Liver (tissue), 8 donors: ENCODE measurements at regions not wholly inside any gene's neighbourhood (a gene's known extent, or its start where the extent isn't known, plus 50 kb on each side); places are given as distances from the start of the nearest gene placed in this dataset.

Experiments used
- DNase-seq: peaks from one replicate; pipeline ENCODE4 v3.0.0-alpha.2; 2017; ENCODE audit warnings: low spot score
- H3K27ac ChIP-seq, 2 donors: one replicate each; pipeline ENCODE4 v1.7.0; 2013; ENCODE audit warnings: inconsistent platforms in 2 of 2, low read length in 2 of 2, control low read depth in 1 of 2, low read depth in 1 of 2, mild to moderate bottlenecking in 1 of 2
- H3K27me3 ChIP-seq, 4 donors: one replicate each; pipeline versions ENCODE4 v1.6.1 to v1.7.0; 2013; ENCODE audit warnings: low read length in 3 of 4, inconsistent platforms in 1 of 4, mild to moderate bottlenecking in 1 of 4, moderate library complexity in 1 of 4; ENCODE audit not compliant: control insufficient read depth in 4 of 4, insufficient read depth in 4 of 4
- H3K36me3 ChIP-seq, 4 donors: one replicate each; pipeline versions ENCODE4 v1.6.1 to v1.7.0; 2013; ENCODE audit warnings: low read length in 3 of 4, mild to moderate bottlenecking in 3 of 4, low read depth in 1 of 4, moderate library complexity in 1 of 4; ENCODE audit not compliant: control insufficient read depth in 4 of 4, insufficient read depth in 3 of 4
- H3K4me1 ChIP-seq, 4 donors: one replicate each; pipeline versions ENCODE4 v1.6.1 to v1.7.0; 2013; ENCODE audit warnings: low read length in 3 of 4, mild to moderate bottlenecking in 3 of 4, moderate library complexity in 1 of 4; ENCODE audit not compliant: control insufficient read depth in 4 of 4, insufficient read depth in 4 of 4
- H3K4me3 ChIP-seq, 3 donors: one replicate each; pipeline versions ENCODE4 v1.6.1 to v1.7.0; 2013; ENCODE audit warnings: low read length in 3 of 3, control low read depth in 1 of 3, low read depth in 1 of 3, mild to moderate bottlenecking in 1 of 3
- H3K9ac ChIP-seq, 2 donors: one replicate each; pipeline ENCODE4 v1.7.0; 2013; ENCODE audit warnings: low read length in 2 of 2, mild to moderate bottlenecking in 2 of 2, moderate library complexity in 2 of 2, control low read depth in 1 of 2, low read depth in 1 of 2
- H3K9me3 ChIP-seq, 4 donors: one replicate each; pipeline versions ENCODE4 v1.6.1 to v1.7.0; 2013; ENCODE audit warnings: low read length in 3 of 4; ENCODE audit not compliant: control insufficient read depth in 4 of 4
- EGR1 ChIP-seq, 2 donors: IDR thresholded peaks; 2 replicates each; pipeline ENCODE4 v1.6.1; 2016 to 2018; ENCODE audit warnings: antibody characterized with exemption in 2 of 2, low read depth in 2 of 2
- FOXA1 ChIP-seq: IDR thresholded peaks from 2 replicates; pipeline ENCODE4 v1.6.1; 2016; ENCODE audit warnings: antibody characterized with exemption
- FOXA2 ChIP-seq: IDR thresholded peaks from 2 replicates; pipeline ENCODE4 v1.6.1; 2016; ENCODE audit warnings: antibody characterized with exemption
- GABPA ChIP-seq, 2 donors: IDR thresholded peaks in 1 of 2; conservative IDR thresholded peaks in 1 of 2; 2 replicates each; pipeline ENCODE4 v1.6.1; 2016; ENCODE audit warnings: antibody characterized with exemption in 2 of 2, mild to moderate bottlenecking in 1 of 2, moderate library complexity in 1 of 2
- HNF4A ChIP-seq, 2 donors: conservative IDR thresholded peaks; 2 replicates each; pipeline ENCODE4 v1.6.1; 2016; ENCODE audit warnings: antibody characterized with exemption in 2 of 2, mild to moderate bottlenecking in 2 of 2
- HNF4G ChIP-seq: IDR thresholded peaks from 2 replicates; pipeline ENCODE4 v1.6.1; 2016; ENCODE audit warnings: antibody characterized with exemption
- JUND ChIP-seq, 2 donors: IDR thresholded peaks; 2 replicates each; pipeline ENCODE4 v1.6.1; 2016; ENCODE audit warnings: antibody characterized with exemption in 2 of 2
- NR2F2 ChIP-seq: IDR thresholded peaks from 2 replicates; pipeline ENCODE4 v1.6.1; 2016; ENCODE audit warnings: antibody characterized with exemption
- RAD21 ChIP-seq, 2 donors: IDR thresholded peaks; 2 replicates each; pipeline ENCODE4 v1.6.1; 2016; ENCODE audit warnings: antibody characterized with exemption in 2 of 2, mild to moderate bottlenecking in 2 of 2
- RXRA ChIP-seq, 2 donors: IDR thresholded peaks; 2 replicates each; pipeline ENCODE4 v1.6.1; 2017 to 2018; ENCODE audit warnings: antibody characterized with exemption in 2 of 2, mild to moderate bottlenecking in 1 of 2
- SP1 ChIP-seq: IDR thresholded peaks from 2 replicates; pipeline ENCODE4 v1.6.1; 2018; ENCODE audit warnings: antibody characterized with exemption, mild to moderate bottlenecking
- TAF1 ChIP-seq: conservative IDR thresholded peaks from 2 replicates; pipeline ENCODE4 v1.6.1; 2016; ENCODE audit warnings: antibody characterized with exemption, mild to moderate bottlenecking
- YY1 ChIP-seq: IDR thresholded peaks from 2 replicates; pipeline ENCODE4 v1.6.1; 2016; ENCODE audit warnings: antibody characterized with exemption, mild to moderate bottlenecking
- WGBS: extraction: QIAGEN DNeasy Blood & Tissue Kit; methylation state at CpG from one replicate; pipeline ENCODE4 v1.1.7; 2013; 5-methylcytosine and 5-hydroxymethylcytosine counted together
- TF ChIP-seq, protein P1 (sequence below): fragments of 150-350 bp; IDR thresholded peaks from 2 replicates; pipeline ENCODE4 v1.5.1; 2017; ENCODE audit warnings: improper control_type of control experiment, low read depth, low read length; ENCODE audit not compliant: missing input control
- TF ChIP-seq, protein P2 (sequence below): IDR thresholded peaks from 2 replicates; pipeline ENCODE4 v1.6.1; 2016; ENCODE audit warnings: antibody characterized with exemption
- TF ChIP-seq, protein P3 (sequence below): IDR thresholded peaks from 2 replicates; pipeline ENCODE4 v1.6.1; 2016; ENCODE audit warnings: antibody characterized with exemption
- TF ChIP-seq, protein P4 (sequence below): IDR thresholded peaks from 2 replicates; pipeline ENCODE4 v1.6.1; 2016; ENCODE audit warnings: antibody characterized with exemption, mild to moderate bottlenecking
- donor health status: healthy.
- donor health status: healthy.
- donor health status: healthy.
- donor health status: healthy.
- donor health status: healthy.

DNA sequence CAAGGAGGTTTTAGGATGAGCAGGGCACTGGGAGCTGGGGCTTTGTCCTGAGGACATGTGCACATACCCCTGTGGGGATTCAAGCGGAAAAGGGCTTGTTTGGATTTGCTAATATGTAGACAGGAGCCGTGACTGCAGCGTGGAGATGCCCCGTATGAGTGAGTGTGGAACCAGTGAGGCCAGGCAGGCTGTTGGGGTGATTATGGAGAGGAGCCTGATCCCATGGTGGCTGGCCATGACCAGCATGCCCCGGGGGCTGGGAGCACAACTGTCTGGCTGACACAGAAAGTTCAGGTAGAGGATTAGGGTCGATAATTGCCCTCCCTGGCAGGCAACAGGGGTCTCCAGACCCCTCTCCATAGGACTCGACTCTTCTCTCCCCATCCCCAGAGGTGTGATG lies 68.8 kb upstream of the STX18 start:
- no peak overlapping the region for H3K27ac ChIP-seq
- 87% methylated on average over 7 of the region's 7 CpGs for WGBS
- no peak overlapping the region for H3K4me3 ChIP-seq
- H3K9ac ChIP-seq = no peak overlapping the region
- no peaks in the 10 kb centered on the region for H3K4me1 ChIP-seq
- DNase-seq = no peak
- H3K36me3 ChIP-seq = no peaks in the 10 kb centered on the region
- no peaks in the 10 kb centered on the region for H3K9me3 ChIP-seq
- no peak for TF ChIP-seq TAF1
- TF ChIP-seq RAD21 (IDR thresholded peaks at IDR 0.05) = no peak
- no peaks in the 10 kb centered on the region for H3K27me3 ChIP-seq

- Histone ChIP-seq H3K4me3 (no peak overlapping the region), H3K36me3 (no peaks in the 10 kb centered on the region), H3K9me3 (no peaks in the 10 kb centered on the region), H3K27me3 (no peaks in the 10 kb centered on the region), H3K27ac (no peak overlapping the region), H3K4me1 (no peaks in the 10 kb centered on the region), H3K9ac (no peak overlapping the region)
- DNase-seq = no peak
- 94% methylated on average over 10 of the region's 10 CpGs for WGBS
- TF ChIP-seq, protein P1, sequence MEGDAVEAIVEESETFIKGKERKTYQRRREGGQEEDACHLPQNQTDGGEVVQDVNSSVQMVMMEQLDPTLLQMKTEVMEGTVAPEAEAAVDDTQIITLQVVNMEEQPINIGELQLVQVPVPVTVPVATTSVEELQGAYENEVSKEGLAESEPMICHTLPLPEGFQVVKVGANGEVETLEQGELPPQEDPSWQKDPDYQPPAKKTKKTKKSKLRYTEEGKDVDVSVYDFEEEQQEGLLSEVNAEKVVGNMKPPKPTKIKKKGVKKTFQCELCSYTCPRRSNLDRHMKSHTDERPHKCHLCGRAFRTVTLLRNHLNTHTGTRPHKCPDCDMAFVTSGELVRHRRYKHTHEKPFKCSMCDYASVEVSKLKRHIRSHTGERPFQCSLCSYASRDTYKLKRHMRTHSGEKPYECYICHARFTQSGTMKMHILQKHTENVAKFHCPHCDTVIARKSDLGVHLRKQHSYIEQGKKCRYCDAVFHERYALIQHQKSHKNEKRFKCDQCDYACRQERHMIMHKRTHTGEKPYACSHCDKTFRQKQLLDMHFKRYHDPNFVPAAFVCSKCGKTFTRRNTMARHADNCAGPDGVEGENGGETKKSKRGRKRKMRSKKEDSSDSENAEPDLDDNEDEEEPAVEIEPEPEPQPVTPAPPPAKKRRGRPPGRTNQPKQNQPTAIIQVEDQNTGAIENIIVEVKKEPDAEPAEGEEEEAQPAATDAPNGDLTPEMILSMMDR = no peak
- TF ChIP-seq FOXA1 = no peak
- TF ChIP-seq EGR1 (IDR thresholded peaks at IDR 0.05; ENCODE audit: low read depth in 2 of 2) = no peak
- TF ChIP-seq, protein P2, sequence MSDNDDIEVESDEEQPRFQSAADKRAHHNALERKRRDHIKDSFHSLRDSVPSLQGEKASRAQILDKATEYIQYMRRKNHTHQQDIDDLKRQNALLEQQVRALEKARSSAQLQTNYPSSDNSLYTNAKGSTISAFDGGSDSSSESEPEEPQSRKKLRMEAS = no peak
- TF ChIP-seq NR2F2 = no peak
- TF ChIP-seq, protein P3, sequence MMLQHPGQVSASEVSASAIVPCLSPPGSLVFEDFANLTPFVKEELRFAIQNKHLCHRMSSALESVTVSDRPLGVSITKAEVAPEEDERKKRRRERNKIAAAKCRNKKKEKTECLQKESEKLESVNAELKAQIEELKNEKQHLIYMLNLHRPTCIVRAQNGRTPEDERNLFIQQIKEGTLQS = no peak
- no peak for TF ChIP-seq SP1
- no peak for TF ChIP-seq RAD21 (IDR thresholded peaks at IDR 0.05)
- no peak for TF ChIP-seq FOXA2
- TF ChIP-seq RXRA (IDR thresholded peaks at IDR 0.05) = no peak
- TF ChIP-seq HNF4A (conservative IDR thresholded peaks at IDR 0.05) = no peak
- TF ChIP-seq, protein P4, sequence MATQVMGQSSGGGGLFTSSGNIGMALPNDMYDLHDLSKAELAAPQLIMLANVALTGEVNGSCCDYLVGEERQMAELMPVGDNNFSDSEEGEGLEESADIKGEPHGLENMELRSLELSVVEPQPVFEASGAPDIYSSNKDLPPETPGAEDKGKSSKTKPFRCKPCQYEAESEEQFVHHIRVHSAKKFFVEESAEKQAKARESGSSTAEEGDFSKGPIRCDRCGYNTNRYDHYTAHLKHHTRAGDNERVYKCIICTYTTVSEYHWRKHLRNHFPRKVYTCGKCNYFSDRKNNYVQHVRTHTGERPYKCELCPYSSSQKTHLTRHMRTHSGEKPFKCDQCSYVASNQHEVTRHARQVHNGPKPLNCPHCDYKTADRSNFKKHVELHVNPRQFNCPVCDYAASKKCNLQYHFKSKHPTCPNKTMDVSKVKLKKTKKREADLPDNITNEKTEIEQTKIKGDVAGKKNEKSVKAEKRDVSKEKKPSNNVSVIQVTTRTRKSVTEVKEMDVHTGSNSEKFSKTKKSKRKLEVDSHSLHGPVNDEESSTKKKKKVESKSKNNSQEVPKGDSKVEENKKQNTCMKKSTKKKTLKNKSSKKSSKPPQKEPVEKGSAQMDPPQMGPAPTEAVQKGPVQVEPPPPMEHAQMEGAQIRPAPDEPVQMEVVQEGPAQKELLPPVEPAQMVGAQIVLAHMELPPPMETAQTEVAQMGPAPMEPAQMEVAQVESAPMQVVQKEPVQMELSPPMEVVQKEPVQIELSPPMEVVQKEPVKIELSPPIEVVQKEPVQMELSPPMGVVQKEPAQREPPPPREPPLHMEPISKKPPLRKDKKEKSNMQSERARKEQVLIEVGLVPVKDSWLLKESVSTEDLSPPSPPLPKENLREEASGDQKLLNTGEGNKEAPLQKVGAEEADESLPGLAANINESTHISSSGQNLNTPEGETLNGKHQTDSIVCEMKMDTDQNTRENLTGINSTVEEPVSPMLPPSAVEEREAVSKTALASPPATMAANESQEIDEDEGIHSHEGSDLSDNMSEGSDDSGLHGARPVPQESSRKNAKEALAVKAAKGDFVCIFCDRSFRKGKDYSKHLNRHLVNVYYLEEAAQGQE = no peak
- TF ChIP-seq YY1 = no peak
- no peak for TF ChIP-seq TAF1
- no peak for TF ChIP-seq JUND (IDR thresholded peaks at IDR 0.05)
- TF ChIP-seq HNF4G = no peak
- no peak for TF ChIP-seq GABPA (IDR thresholded peaks at IDR 0.05 in 1 of 2, conservative IDR thresholded peaks at IDR 0.05 in 1 of 2)
Observed at GRCh38 chr4:4609622-4610334, 67.9 kb upstream of the STX18 start.
